Pulmonary artery endothelial cell (primary cell): ENCODE measurements at regions not wholly inside any gene's neighbourhood (a gene's known extent, or its start where the extent isn't known, plus 50 kb on each side); places are given as distances from the start of the nearest gene placed in this dataset.
"Not testable (repeated sequence)": the region's sequence is repeated elsewhere in the genome, so short reads cannot be mapped to it uniquely, and the experiment has no call there.

Experiments used
- DNase-seq: peaks from one replicate; pipeline ENCODE4 v3.0.0-alpha.2; 2011; ENCODE audit warnings: low read depth, low spot score

- DNase-seq: no peak
Observed at GRCh38 chr20:47990507-47991150, 205.3 kb upstream of the SULF2 start.

GRCh38 chr20:47989957-47990356 lies 204.7 kb upstream of the SULF2 start:
- DNase-seq: no peak

- no peak for DNase-seq
Observed at GRCh38 chr20:47988676-47989075, 203.4 kb upstream of the SULF2 start.

DNA sequence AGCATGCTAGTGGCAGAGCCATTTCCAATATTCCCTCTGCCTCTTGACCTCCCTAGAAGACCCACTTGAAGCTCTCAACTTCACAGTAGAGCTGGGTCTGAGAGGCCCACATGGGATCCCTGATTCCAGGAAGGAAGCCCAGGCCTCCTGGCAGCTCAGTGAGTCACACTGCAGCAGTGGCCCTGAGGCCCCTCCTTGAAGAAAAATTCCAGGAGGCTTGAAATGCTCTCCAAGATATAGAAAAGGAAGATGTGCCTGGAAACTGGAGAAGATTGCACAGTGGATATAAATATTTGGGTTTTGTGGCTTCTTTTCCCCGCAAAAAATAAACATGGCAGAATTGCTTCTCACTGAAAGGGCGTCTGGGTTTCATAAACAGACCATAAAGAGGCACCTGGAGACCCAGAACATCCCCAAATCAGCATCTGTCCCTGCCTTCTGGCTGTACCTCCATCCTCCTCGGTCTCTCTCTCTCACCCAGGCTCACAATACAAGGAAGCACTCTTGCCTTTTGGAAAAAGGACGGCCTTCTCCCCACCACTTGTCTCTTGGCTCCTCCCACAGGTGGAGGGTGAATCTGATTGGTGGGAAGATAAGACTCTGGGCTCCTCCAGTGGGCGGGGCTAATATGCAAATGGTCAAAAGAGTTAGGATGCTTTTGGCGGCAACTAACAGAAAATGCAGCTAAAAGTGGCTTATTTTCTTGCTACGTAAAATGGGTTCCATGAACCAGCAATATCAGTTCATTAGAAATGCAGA lies 200.0 kb upstream of the SULF2 start:
- DNase-seq: no peak

GRCh38 chr20:47984437-47984836 lies 199.2 kb upstream of the SULF2 start:
- DNase-seq: no peak

DNA sequence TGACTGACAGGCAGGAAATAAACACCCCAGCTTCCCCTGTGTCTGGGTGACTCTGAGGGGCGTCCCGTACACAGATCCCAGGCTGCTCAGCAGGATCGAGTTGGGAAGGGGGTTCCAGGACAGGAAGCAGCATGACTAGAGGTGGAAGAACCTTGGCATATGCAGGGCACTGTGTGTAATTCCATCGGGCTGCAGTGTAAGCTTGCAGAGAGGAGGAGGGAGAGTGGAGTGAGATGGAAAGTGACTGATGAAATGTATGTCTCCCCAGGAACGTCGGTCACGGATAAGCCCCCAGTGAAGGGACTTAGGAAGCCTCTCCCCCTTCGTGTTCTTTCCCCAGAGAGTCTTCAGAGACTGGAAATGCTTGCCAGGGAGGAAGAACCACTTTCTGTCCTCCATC lies 198.4 kb upstream of the SULF2 start:
- not testable (repeated sequence) for DNase-seq

DNA sequence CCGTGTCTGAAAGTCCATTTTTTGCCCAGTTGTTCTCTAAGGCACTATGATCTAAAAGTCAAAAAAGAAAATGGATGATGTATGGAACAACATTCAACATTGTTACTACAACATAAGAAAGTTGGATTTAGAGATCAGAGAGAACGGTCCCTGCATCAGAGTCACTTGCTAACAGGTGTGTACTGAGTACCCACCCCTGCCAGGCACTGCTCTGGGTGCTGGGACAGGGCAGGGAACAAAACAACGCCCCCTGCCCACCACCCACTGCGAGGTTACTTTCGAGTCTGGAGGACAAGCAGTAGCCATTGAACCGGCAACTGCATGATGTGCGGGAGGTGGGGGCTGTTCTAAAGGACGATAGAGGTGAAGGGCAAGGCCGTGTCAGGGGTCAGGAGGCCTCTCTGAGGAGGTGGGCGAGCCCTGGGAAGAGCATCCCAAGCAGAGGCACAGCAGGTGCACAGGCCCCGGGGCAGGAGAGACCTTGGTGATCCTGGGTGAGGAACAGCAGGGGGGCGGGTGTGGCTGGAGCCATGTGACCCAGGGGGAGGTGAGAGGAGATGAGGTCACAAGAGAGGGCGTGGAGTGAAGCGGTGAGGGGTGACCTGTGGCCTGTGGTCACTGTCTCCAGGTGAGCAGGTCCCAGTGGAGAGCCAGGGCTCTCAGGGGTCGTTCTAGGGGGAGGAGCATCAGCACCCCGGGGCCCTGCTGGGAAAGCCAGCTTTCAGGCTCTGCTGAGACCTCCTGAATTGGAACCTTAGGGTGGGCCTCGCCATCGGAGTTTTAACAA lies 197.5 kb upstream of the SULF2 start:
- no peak for DNase-seq

DNA sequence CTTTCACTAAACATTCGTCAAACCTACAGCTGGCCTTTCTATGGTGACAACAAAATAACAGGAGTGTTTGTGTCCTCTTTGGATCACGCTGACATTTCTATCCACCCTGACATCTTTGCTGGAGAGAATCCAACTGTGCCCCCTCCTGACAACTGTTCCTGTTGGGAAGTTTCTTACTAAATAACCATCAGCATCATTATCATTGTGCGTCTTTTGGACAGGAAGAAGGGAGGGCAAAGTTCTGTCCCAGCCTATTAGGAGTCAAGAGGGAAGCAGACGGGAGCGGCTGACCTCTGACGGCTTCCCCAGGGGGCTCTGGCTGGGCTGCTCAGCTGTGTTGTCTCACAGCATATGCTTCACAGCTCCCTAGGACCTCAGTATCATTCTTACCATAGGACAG lies 195.9 kb upstream of the SULF2 start:
- no peak for DNase-seq

- no peak for DNase-seq
Observed at GRCh38 chr20:47980336-47981177, 195.3 kb upstream of the SULF2 start.

- not testable (repeated sequence) for DNase-seq
Observed at GRCh38 chr20:47979361-47980095, 194.2 kb upstream of the SULF2 start.

- not testable (repeated sequence) for DNase-seq
Observed at GRCh38 chr20:47978428-47979120, 193.3 kb upstream of the SULF2 start.

- not testable (repeated sequence) for DNase-seq
Observed at GRCh38 chr20:47977789-47978252, 192.5 kb upstream of the SULF2 start.

- DNase-seq: not testable (repeated sequence)
Observed at GRCh38 chr20:47977017-47977788, 191.9 kb upstream of the SULF2 start.

- DNase-seq: no peak
Observed at GRCh38 chr20:47974234-47974878, 189.1 kb upstream of the SULF2 start.

- no peak for DNase-seq
Observed at GRCh38 chr20:47973519-47974233, 188.4 kb upstream of the SULF2 start.

- no peak for DNase-seq
Observed at GRCh38 chr20:47972916-47973309, 187.6 kb upstream of the SULF2 start.

GRCh38 chr20:47972297-47972915 lies 187.1 kb upstream of the SULF2 start:
- not testable (repeated sequence) for DNase-seq
